ENCODE measurements at regions not wholly inside any gene's neighbourhood (a gene's known extent, or its start where the extent isn't known, plus 50 kb on each side); places are given as distances from the start of the nearest gene placed in this dataset.

DNA sequence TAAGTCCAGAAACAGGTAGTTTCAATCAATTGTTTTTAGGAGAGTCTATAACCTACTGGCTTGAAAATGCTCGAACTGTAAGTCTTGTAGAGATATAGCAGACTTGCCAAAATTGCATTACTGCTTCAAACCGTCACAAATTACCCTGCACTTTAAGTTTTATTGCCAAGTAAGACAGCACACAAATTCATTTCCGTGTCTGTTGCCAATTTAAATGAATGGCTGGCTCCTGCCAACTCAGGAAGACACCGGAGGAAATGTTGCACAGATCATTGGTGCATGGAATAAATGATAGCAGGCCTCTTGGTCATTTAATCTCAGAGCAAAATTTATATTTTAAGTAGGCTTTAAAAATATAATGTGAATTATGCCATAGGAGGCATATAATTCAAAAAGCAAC, 438.1 kb downstream of the HACE1 start:
- TF ChIP-seq YY1 (IDR thresholded peaks at IDR 0.05; ENCODE audit: insufficient read depth, insufficient read length): no peak
- TF ChIP-seq ZNF274 (IDR thresholded peaks at IDR 0.05; ENCODE audit: low read depth, low read length): no peak
